NCI-H526 treated with DMSO at 0.1 percent for 48 hours (cell line): ENCODE measurements at regions not wholly inside any gene's neighbourhood (a gene's known extent, or its start where the extent isn't known, plus 50 kb on each side); places are given as distances from the start of the nearest gene placed in this dataset.
"Not testable (repeated sequence)": the region's sequence is repeated elsewhere in the genome, so short reads cannot be mapped to it uniquely, and the experiment has no call there.

Experiments used
- DNase-seq: peaks from one replicate; lab custom pipeline; 2025; lab: John Stamatoyannopoulos, UW

DNA sequence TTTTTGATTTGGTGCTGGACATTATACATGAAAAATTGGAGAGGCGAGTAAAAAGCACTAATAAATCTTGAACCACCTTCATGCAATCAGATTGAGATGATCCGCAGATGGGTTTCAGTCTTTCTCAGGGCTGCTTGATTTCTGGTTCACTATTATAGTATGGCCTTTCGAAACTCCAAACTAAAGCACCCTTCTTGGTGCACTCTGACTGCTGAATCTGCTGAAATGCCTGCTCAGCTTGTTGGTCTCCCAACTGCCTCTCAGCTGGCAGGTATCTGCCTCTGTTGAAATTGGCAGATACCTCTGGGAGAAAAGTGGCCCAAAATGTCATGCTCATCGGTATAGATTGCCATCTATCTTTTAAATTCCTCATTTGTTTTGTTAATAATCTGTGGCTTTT lies 102.5 kb upstream of the WIPF3 start:
- not testable (repeated sequence) for DNase-seq

DNA sequence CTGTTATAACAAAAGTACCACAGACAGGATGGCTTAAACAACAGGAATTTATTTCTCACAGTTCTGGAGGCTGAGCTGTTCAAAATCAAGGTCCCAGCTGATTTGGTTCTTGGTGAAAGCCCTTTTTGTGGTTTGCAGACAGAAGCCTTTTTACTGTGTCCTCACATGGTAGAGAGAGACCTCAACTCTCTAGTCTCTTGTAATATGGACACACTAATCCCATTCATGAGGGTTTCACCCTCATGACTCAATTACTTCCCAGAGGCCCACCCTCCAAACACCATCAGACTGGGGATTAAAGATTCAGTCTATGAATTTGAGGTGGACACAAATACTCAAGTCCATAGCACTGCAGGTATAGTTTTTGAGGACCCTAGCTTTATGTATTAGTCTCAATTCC lies 97.3 kb upstream of the WIPF3 start:
- not testable (repeated sequence) for DNase-seq

DNA sequence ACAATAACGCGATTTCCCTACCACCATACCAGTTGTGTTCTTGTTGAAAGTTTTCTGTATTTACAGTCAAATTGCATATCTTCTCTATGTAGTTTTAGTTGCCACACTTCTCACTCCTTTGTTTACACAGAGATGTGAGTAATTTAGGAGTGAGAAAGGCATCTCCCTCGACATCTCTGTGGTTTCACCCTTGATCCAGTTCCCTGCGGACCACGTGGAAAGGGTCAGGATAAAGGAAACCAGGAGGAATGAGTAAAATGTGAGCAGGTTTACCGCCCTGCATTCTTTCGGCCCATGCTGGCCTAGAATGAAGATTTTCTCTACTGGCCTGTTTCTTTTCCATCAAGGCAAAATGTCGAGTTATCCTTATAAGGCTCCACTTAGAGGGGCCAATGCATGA lies 83.2 kb upstream of the WIPF3 start:
- DNase-seq: not testable (repeated sequence)

DNA sequence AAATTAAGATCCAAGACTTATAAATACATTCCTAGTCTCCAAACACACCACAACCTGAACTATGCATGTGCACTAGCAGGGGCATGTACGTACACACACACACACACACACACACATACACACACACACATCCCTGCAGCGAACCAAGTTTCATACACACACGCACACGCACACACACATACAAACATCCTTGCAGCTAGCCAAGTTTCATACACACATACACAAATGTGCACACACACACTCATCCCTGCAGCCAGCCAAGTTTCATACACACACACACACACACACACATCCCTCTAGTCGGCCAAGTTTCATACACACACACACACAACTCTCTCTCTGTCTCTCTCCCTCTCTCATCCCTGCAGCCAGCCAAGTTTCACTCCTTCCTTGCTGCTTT lies 82.7 kb upstream of the WIPF3 start:
- DNase-seq: no peak

DNA sequence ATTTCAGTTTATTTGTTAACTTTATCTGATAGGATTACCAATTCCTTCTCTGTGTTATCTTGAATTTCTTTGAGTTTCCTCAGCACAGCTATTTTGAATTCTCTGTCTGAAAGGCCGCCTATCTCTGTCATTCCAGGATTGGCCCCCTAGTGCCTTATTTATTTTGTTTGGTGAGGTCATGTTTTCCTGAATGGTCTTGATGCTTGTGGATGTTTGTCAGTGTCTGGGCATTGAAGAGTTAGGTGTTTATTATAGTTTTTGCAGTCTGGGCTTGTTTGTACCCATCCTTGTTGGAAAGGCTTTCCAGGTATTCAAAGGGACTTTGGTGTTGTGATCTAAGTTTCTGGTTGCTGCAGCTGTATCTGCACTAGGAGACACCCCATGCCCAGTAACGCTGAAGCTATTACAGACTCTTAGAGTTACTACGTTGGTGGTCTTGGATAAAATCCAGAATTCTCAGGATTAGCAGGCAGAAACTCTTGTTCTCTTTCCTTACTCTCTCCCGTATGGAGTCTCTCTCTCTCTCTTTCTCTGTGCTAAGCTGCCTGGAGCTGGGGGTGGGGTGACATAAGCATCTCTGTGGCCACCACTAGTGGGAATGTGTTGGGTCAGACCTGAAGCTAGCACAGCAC lies 76.7 kb upstream of the WIPF3 start:
- not testable (repeated sequence) for DNase-seq

DNA sequence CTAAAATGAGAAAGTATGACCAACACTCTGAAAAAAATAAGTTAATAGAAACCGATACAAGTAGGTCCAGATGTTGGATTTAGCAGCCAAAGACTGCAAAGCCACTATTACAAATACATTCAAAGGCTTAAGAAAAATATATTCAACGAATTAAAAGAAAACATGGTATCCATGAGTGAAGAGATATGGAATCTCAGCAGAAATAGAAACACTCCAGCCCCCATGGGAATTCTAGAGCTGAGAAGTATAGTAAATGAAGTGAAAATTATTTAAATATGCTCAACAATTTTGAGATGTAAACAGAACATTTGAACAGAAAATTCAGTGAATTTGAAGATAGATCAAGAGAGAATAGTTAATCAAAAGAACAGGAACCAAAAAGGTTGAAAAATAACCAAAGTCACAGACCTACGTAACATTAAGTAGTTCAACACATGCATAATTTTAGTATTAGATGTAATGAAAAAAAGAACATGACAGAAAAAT lies 72.0 kb upstream of the WIPF3 start:
- DNase-seq: no peak

DNA sequence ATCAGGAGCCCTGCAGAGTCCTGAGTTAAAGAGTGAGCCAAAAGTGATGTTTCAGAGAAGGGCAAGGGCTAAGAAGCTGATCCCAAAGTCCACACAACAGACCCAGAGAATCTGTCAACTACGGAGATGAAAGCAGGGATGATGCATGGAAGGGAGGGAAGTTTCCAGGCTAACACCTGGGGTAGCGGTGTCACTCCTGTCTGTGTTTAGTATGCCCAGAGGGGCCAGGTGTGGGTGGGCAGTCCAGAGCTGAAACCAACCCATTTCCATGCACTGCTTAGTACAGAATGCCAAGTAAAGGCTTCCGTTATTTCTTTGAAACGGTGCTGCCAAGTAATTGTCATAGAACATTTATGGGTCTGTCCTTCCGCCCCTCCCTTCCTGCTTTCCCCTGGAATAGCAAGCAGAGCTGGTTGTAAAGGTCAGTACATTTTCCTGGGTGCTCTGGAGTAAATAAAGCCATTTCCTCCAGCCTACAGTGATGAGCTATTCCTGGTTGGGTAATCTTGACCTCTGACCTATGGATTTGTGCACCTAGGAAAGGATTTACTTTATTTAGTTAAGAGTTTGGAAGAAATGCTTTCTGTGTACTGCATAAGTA lies 58.6 kb upstream of the WIPF3 start:
- not testable (repeated sequence) for DNase-seq

DNA sequence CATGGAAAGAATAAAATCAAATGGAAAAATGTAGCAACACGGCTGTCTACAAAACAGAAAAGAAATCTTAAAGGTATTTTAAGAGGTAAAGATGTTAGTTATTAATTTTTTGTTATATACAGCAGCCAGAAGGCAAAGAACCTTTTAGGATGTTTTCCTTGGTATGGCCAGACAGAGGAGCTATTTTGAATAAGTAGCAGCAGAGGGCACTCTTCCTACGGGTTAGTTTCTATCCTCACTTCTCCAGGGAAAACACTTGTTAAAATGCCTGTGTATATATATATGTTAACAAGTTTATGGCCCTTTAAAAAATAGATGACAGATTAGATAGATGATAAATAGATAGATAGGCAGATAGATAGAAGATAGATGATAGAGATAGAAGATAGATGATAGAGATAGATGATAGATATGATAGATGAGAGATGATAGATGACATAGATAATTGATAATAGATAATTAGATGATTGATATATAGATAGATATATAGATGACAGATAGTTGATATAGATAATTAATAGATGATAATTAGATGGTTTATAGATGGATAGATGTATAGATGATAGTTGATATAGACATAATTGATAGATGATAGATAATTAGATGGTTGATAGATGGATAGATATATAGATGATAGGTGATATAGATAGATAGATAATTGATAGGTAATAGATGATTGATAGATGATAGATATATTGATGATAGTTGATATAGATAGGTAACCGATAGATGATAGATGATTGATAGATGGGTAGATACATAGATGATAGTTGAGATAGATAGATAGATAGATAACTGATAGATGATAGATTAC lies 57.8 kb upstream of the WIPF3 start:
- peak; percentile 48 for DNase-seq

DNA sequence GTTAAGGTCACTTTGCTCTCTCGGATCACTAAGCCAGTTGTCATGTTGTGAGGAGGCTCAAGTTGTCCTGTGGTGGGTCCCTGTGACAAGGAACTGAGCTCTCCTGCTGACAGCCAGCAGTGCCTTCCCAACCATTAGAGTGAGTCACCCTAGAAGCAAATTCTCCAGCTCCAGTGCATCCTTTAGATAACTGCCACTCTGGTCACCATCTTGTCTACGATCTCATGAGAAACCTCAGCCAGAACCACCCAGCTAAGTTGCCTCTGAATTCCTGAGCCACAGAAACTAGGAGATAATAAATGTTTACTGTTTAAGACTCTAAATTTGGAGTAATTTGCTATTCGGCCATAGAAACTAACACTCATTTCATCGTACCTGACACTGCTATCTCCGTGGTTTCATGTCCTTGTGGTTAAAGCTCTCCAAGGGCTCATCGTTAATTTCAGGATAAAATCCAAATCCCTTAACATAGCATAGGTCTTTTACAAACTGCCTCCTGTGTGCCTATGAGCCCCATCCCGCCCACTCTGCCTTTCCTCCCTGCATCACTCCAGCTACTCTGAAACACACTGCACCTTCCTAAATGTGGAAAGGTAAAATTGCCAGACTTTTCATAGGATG lies 56.5 kb upstream of the WIPF3 start:
- DNase-seq: no peak

DNA sequence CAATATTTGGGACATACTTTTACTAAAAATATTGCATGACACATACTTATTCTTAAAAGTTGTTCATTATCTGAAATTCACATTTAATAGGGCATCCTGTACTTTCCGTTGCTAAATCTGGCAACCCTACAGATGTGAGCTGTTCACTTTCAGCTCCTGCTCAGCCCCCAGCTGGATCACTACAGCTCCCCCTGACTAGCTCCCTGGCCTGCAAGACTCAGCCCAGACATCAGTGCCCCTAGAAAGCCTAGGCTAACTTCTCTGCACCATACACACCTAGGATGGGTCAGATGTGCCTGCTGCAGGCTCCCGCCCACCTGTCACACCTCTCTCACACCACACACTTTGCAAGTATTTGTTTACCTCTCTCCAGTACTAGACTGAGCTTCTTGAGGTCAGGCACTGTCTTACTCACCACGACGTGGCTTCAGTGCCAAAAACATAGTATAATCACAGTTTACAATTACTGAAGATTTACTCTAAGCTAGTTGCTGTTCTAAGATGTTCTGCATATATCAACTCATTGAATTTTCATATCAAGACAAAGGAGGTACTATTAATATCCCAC lies 55.9 kb upstream of the WIPF3 start:
- not testable (repeated sequence) for DNase-seq

DNA sequence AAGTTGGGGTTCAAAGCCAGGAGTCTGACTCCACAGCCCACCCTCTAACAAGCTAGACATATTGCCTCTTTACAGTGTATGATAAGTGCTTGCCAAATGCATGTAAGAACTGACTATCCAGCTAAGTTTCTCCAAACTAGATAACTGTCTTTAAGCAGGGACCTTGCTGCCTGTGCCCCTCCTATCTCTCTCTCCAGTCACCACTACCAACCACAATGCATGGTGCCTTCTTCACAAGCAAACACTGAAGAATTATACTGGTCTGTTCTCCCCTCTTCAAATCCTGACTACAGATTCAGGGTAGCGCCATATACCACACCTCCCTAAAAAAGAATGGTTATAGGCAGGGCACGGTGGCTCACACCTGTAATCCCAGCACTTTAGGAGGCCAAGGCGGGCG lies 55.3 kb upstream of the WIPF3 start:
- not testable (repeated sequence) for DNase-seq

DNA sequence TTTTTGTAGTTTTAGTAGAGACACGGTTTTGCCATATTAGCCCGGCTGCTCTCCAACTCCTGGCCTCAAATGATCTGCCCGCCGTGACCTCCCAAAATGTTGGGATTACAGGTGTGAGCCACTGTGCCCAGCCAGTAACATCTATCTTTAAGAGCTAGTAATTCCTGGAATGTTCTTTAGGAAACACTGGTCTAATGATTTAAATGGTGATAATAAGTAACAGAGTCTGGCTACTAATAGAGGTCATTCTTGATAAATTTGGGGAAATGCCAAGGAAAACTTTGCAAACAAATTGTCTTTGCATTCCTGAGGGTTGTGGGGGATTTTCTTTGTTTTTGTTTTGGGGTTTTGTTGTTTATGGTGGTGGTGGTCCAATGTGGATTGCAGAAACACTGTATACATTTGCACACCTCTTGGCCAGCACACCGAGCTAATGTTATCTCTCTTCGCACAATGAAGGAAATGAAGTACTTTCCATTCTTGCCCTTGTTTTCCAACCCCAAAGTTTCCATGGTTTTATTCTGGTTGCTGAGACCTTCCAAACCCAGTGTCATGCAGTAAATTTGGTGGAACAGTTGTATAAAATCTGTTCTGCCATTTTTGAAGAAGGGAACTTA lies 51.3 kb upstream of the WIPF3 start:
- no peak for DNase-seq
